IPS-NIHi11 (cell line): ENCODE measurements at regions not wholly inside any gene's neighbourhood (a gene's known extent, or its start where the extent isn't known, plus 50 kb on each side); places are given as distances from the start of the nearest gene placed in this dataset.

ENCODE experiments used
- DNase-seq: peaks from one replicate; pipeline ENCODE4 v3.0.0; 2012; ENCODE audit warnings: mixed read lengths, low spot score

DNA sequence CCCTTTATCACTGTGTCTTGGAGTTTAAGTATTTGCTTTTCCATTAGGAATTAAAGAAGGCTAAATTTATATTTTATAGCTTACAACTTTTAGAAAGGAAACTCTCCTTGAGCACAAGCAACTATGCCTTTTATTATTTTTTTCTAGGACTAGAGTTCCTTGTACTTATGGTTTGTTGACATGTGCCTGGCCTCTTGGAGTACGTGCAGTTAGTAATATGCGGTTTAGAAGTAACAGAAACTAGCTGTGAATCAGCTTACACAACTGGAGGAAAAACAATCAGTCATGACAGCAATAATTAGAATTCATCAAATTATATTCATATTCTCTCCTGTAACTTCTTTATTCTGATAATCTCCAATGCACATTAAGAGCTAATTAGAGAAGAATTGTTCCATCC is 428.7 kb downstream of the AEBP2 start:
- DNase-seq, result no peak

- no peak for DNase-seq
These were observed 430.1 kb downstream of the AEBP2 start for GRCh38 chr12:19869413-19869812.

DNA sequence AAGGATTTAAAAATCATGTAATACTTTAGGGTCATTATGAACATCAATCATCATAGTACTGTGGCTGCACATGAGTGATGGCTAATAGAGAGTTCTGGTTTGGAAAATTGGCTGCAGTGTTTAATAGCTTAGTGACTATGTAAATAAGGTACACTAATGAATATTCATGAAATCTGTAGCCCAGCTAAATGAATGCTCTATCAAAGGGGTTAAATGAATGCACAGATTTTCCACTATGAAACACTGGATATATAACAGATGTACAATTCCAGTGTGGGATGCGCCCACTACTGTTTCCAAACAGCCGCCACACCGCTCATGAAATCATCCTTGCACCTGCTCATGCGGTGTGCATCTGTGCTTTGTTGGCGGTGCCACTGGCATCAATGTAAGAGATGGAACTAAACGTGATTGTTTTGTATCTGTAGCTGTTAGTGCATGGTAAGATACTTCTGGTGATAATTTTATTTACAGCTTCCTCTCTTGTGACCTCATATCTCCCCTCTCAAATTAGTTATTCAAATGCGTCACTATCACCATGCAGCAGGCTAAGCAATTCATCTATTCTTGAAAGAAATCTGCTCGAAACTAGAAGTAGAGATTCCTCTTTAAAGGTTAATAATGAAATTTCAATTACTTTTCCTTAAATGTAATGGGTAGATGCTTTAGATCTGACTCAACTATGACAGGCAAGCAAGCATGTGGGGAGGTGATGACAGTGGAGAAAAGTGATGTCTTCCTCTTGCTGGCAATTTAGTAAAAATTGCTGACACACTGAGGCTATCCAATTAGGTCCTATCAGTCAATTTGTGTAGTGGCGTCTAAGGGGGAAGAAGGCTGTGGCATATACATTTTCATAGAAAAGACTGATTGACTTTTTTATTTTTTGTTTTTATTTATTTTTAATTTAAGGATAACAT is 433.6 kb downstream of the AEBP2 start:
- no peak for DNase-seq

- no peak for DNase-seq
These were observed 440.8 kb downstream of the AEBP2 start for GRCh38 chr12:19880076-19880475.

DNA sequence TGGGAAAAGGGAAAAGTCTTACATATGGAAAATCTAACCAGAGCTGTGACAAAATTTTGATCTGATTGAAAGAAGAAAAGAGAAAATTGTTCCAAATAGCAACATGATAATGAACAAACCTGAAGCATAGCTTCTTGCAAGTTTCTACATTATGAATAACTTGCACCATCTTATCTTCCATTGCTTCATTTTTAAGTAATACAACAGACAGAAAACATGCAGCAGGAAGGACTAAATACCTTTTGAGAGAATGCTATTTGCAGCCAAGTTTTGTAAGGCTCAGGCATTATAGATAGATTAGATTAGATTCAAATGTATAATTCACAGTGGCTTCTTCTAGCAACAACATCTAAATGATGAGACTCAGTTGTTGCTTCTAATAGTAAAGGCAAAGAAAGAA is 441.4 kb downstream of the AEBP2 start:
- no peak for DNase-seq

DNA sequence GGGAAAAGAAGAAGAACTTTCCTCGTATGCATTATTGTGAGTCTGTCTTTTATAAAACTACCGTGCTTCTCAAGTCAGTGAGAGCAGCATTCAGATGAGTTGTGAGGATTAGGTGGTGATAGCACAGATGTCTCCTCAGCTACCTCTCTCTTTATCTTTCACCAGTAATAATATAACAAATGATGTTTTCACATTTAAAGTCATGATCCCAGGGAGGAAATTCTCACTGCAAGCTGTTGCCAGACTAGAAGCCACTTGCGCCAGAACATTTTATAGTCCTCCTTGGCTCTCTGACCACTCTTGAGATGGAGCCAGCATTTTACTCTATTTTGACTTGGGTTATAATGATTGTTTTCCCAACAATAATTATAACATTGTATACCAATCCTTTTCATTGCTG is 443.1 kb downstream of the AEBP2 start:
- DNase-seq, result no peak

DNA sequence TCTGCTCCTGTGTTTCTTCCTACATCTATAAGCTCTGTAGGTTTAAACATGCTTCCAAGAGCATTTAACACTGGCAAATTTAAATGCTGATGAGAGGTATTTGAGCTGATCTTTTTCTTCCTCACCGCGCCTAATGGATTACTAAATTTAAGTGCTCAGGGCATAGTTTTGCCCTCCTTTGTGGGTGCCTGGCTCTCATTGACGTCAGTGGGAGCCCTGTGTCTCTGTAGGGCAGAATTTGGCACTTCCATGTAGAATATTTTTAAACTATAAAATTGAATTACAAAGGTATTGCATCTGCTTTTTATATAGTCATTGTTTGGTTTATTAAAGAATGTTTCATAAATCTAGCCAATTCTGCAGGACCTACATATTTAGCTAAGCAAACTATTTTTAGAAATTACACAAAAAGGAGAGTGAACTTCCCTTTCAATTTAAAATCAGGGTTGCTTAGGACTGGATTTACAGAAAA is 444.8 kb downstream of the AEBP2 start:
- no peak for DNase-seq

GRCh38 chr12:19885093-19885812 is 446.0 kb downstream of the AEBP2 start:
- no peak for DNase-seq

DNA sequence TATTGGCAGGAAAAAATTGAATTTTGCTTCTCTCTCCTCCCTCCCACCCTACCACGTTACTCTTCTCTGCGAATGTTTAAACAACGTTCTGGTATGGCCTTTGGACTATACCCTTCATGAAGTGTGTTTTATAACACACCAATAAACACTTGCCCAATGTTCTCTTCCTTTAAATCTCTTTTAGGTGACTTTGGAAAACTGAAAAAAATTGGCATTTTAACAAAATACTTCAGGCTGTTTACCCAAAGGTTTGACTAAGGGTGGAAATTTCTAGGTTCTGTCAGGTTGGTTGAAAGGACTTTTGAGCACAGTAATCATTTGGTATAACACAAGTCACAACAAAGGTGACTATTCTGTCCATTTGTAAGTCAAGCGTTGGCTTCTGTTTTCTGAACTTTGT is 446.8 kb downstream of the AEBP2 start:
- DNase-seq, result no peak

- no peak for DNase-seq
These were observed 447.4 kb downstream of the AEBP2 start for GRCh38 chr12:19886639-19887064.

DNA sequence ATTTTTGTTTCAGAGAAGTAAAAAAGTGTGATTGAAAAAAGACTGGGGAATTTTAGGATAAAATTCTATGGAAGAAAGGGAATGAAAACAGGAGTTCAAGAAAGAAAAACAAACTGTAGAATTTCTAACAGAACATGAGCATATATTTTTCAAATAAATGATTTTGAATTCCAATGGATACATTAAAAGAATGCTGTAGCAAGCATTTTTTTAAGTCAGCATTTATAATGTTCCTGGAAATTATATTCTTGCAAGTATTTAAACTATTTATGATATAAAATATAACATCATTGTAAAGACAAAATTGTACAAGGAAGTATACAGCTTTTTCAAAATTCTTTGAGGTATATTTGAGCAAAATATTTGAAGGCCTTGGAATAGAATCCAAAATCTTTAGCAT is 450.7 kb downstream of the AEBP2 start:
- DNase-seq, result no peak

- DNase-seq, result no peak
These were observed 452.8 kb downstream of the AEBP2 start for GRCh38 chr12:19891936-19892591.

- DNase-seq, result no peak
These were observed 454.2 kb downstream of the AEBP2 start for GRCh38 chr12:19893514-19893913.

DNA sequence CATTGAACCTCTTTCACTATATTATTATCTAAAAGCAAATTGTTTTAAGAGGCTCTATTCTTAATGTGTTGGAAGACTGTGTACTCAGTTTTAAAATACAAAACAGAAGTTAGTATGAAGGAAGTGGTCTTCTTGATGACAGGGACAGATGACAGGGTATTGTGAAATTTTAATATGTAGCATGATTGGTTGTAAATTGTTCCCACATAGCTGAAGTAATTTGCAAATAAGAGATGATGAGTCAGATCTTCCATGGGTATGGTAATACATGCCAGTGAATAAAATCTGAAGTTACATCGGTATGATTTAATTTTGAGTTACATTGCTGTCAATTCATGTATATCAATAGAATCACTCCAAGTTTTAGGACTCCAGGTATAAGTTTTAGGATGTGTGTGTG is 454.8 kb downstream of the AEBP2 start:
- DNase-seq, result no peak

GRCh38 chr12:19894803-19895202 is 455.5 kb downstream of the AEBP2 start:
- no peak for DNase-seq

GRCh38 chr12:19895246-19896020 is 456.1 kb downstream of the AEBP2 start:
- no peak for DNase-seq

DNA sequence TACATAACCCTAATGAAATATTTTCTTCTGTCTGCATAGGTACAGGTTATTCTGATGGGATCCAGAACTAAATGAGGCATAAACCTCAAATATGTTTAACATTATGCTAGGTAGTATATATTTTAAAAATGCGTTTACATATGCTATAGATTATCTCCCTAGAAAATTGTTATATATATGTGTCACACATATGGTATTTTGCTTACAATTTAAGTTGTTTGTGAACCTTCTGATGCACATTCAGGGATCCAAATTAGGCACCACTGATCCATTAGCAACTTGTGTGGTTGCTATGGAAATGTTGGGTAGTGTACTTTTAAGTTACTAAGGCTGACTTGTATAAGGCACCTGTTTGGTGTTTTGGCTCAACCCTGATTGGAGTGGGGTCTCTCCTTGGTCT is 456.7 kb downstream of the AEBP2 start:
- DNase-seq, result no peak

DNA sequence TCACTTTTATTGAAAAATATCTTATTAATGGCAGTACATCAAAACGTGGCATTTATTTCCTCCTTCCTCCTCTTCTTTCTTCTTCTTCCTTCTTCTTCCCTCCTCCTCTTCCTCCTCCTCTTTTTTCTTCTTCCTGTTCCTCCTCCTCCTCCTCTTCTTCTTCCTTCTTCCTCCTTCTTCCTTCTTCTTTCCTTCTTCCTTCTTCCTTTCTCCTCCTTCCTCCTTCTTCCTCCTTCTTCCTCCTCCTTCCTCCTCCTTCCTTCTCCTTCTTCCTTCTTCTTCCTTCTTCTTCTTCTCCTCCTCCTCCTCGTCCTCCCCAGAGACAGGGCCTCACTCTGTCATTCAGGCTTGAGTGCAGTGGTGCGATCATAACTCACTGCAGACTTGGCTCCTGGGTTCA is 457.2 kb downstream of the AEBP2 start:
- DNase-seq, result no peak

DNA sequence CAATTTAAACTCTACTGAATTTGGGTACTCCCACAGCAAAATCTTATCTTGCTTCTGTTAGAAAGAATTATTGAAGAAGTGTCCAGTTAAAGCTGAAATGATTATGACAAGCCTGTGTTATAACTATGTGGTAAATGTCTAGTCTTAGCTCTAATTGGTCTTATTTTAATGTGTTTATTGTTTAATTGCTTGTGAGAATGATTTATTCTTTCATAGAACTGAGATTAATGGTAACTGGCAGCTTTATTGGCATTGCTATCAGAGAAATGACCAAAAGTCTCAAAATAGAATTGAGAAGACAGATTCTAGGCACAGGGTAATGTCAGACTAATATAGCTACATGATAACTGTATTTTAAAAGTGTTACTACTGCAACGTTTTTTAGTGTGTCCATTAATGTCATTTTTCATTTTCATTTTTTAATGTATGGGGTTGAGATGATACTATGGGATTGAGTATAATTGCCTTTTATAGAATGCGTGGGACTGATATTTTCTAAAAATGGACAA is 458.7 kb downstream of the AEBP2 start:
- no peak for DNase-seq

DNA sequence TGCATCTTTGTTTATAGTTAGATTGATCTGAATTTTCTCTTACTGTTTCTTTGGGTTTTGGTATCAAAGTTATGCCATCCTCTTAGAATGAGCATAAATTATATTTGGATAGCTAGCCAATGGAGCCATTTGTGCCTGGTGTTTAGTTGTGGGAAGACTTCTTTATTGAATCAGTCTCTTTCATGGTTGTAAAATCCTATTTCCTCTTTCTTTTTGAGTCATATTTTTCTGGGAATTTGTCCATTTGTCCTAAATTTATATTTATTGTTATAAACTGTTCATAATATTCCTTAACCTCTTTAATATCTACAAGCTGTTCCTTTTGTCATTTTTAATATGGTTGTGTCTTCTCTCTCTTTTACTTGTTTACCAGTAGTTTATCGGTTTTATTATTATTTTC is 462.5 kb downstream of the AEBP2 start:
- DNase-seq, result no peak

DNA sequence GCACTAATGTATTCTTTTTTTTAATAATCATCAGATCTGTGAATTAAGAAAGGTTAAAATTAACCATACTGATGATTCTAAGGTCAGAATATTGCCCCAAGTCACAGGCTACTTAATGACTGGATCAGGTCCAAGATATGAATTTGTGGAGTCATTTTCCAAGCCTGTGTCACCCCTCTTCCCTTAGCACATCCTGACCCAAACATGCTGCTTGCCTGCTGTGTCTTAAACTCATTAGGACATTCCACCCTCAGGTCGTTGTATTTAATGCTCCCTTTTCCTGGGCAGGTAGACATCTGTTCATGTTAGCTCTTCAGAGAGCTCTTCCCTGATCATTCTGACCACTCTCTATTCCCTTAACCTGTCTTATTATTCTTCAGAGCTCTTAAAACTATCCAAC is 463.5 kb upstream of the PDE3A start:
- DNase-seq, result no peak

GRCh38 chr12:19908830-19909229 is 459.5 kb upstream of the PDE3A start:
- DNase-seq, result no peak
